ENCODE measurements at regions not wholly inside any gene's neighbourhood (a gene's known extent, or its start where the extent isn't known, plus 50 kb on each side); places are given as distances from the start of the nearest gene placed in this dataset.

- TF ChIP-seq EZH2phosphoT487 (IDR thresholded peaks at IDR 0.05; ENCODE audit: borderline replicate concordance, low read length) = no peak
- TF ChIP-seq, protein P1, sequence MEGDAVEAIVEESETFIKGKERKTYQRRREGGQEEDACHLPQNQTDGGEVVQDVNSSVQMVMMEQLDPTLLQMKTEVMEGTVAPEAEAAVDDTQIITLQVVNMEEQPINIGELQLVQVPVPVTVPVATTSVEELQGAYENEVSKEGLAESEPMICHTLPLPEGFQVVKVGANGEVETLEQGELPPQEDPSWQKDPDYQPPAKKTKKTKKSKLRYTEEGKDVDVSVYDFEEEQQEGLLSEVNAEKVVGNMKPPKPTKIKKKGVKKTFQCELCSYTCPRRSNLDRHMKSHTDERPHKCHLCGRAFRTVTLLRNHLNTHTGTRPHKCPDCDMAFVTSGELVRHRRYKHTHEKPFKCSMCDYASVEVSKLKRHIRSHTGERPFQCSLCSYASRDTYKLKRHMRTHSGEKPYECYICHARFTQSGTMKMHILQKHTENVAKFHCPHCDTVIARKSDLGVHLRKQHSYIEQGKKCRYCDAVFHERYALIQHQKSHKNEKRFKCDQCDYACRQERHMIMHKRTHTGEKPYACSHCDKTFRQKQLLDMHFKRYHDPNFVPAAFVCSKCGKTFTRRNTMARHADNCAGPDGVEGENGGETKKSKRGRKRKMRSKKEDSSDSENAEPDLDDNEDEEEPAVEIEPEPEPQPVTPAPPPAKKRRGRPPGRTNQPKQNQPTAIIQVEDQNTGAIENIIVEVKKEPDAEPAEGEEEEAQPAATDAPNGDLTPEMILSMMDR (IDR thresholded peaks at IDR 0.05; ENCODE audit: low read depth, low read length, poor library complexity, severe bottlenecking) = no peak
- H3K9me3 ChIP-seq (ENCODE audit: control insufficient read depth, insufficient read depth, low read length) = no peaks in the 10 kb centered on the region
- H3K36me3 ChIP-seq (ENCODE audit: control insufficient read depth, low read length) = no peaks in the 10 kb centered on the region
- no peak overlapping the region for H3K27ac ChIP-seq (ENCODE audit: low read depth, low read length)
- H3K9me2 ChIP-seq (replicated peaks; ENCODE audit: control insufficient read depth, low read length) = no peaks in the 10 kb centered on the region; the same call in 1 of the 2 replicates
- no peak overlapping the region for H3K4me3 ChIP-seq (ENCODE audit: low read length)
- H4K20me1 ChIP-seq (ENCODE audit: control insufficient read depth, insufficient read depth, low read depth, low read length) = no peaks in the 10 kb centered on the region
- no peak overlapping the region for H3K4me2 ChIP-seq (ENCODE audit: low read length)
- no peaks in the 10 kb centered on the region for H3K79me2 ChIP-seq (ENCODE audit: control insufficient read depth, low read length)
- H3F3A ChIP-seq (ENCODE audit: control insufficient read depth, insufficient read depth) = no peaks in the 10 kb centered on the region
- H3K27me3 ChIP-seq (ENCODE audit: control insufficient read depth, low read length) = no peaks in the 10 kb centered on the region
- no peaks in the 10 kb centered on the region for H3K4me1 ChIP-seq (ENCODE audit: control insufficient read depth, low read length)
Observed at GRCh38 chr15:95826412-95827195, 503.9 kb upstream of the NR2F2 start.

GRCh38 chr15:95829062-95829461 is 501.4 kb upstream of the NR2F2 start:
- no peaks in the 10 kb centered on the region for H3F3A ChIP-seq (ENCODE audit: control insufficient read depth, insufficient read depth)
- no peak for TF ChIP-seq EZH2phosphoT487 (IDR thresholded peaks at IDR 0.05; ENCODE audit: borderline replicate concordance, low read length)
- TF ChIP-seq, protein P1 (IDR thresholded peaks at IDR 0.05; ENCODE audit: low read depth, low read length, poor library complexity, severe bottlenecking) = no peak
- H3K9me3 ChIP-seq (ENCODE audit: control insufficient read depth, insufficient read depth, low read length) = no peaks in the 10 kb centered on the region
- H3K9me2 ChIP-seq (replicated peaks; ENCODE audit: control insufficient read depth, low read length) = no peaks in the 10 kb centered on the region; the same call in 1 of the 2 replicates
- no peaks in the 10 kb centered on the region for H3K4me1 ChIP-seq (ENCODE audit: control insufficient read depth, low read length)
- no peak overlapping the region for H3K27ac ChIP-seq (ENCODE audit: low read depth, low read length)
- H3K4me2 ChIP-seq (ENCODE audit: low read length) = no peak overlapping the region
- no peaks in the 10 kb centered on the region for H4K20me1 ChIP-seq (ENCODE audit: control insufficient read depth, insufficient read depth, low read depth, low read length)
- no peaks in the 10 kb centered on the region for H3K36me3 ChIP-seq (ENCODE audit: control insufficient read depth, low read length)
- no peaks in the 10 kb centered on the region for H3K27me3 ChIP-seq (ENCODE audit: control insufficient read depth, low read length)
- H3K79me2 ChIP-seq (ENCODE audit: control insufficient read depth, low read length) = no peaks in the 10 kb centered on the region
- no peak overlapping the region for H3K4me3 ChIP-seq (ENCODE audit: low read length)

DNA sequence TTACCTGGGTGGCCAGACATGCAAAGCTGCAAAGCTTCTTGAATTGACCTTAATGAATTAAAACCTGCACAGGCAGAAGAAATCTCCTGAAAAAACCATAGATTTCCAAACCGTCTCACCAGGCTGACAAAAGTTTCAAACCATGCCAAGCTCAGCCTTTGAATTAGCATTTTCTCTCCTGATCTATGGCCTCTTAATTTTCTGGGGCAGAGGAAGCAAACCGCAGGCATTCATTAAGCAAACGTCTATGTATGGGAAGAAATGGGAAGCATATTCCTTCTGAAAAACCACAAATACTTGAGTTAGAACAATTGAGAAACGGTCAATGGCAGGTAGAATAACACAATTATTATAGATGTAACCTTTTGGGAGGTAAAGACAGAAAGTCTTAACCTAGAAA is 500.2 kb upstream of the NR2F2 start:
- TF ChIP-seq EZH2phosphoT487 (IDR thresholded peaks at IDR 0.05; ENCODE audit: borderline replicate concordance, low read length) = no peak
- TF ChIP-seq, protein P1 (IDR thresholded peaks at IDR 0.05; ENCODE audit: low read depth, low read length, poor library complexity, severe bottlenecking) = no peak
- no peak overlapping the region for H3K4me2 ChIP-seq (ENCODE audit: low read length)
- no peaks in the 10 kb centered on the region; the same call in 1 of the 2 replicates for H3K9me2 ChIP-seq (replicated peaks; ENCODE audit: control insufficient read depth, low read length)
- no peak overlapping the region for H3K27ac ChIP-seq (ENCODE audit: low read depth, low read length)
- no peaks in the 10 kb centered on the region for H3K36me3 ChIP-seq (ENCODE audit: control insufficient read depth, low read length)
- H3F3A ChIP-seq (ENCODE audit: control insufficient read depth, insufficient read depth) = no peaks in the 10 kb centered on the region
- H3K27me3 ChIP-seq (ENCODE audit: control insufficient read depth, low read length) = no peaks in the 10 kb centered on the region
- no peaks in the 10 kb centered on the region for H3K79me2 ChIP-seq (ENCODE audit: control insufficient read depth, low read length)
- no peaks in the 10 kb centered on the region for H4K20me1 ChIP-seq (ENCODE audit: control insufficient read depth, insufficient read depth, low read depth, low read length)
- H3K4me3 ChIP-seq (ENCODE audit: low read length) = no peak overlapping the region
- H3K9me3 ChIP-seq (ENCODE audit: control insufficient read depth, insufficient read depth, low read length) = no peaks in the 10 kb centered on the region
- no peaks in the 10 kb centered on the region for H3K4me1 ChIP-seq (ENCODE audit: control insufficient read depth, low read length)

Data from DOHH2 (cell line).